GM12878 (cell line): ENCODE measurements at regions not wholly inside any gene's neighbourhood (a gene's known extent, or its start where the extent isn't known, plus 50 kb on each side); places are given as distances from the start of the nearest gene placed in this dataset.

ENCODE experiments used
- ATAC-seq: fragments of 200-7000 bp; cut with Tn5 transposase; 3 replicates; pipeline ENCODE4 v1.9.1; 2020; ENCODE audit warnings: mild to moderate bottlenecking, moderate library complexity
- BruUV-seq: library from RNA; stranded (reverse); fragments of 400-500 nt; replicated peaks from 2 replicates; lab custom pipeline; 2021; lab: Mats Ljungman, UMichigan
- CTCF ChIA-PET: fragments of 300-600 bp; sonication (Branson Sonifier 250); formaldehyde crosslinking; extraction: SDS; loops from one replicate; lab custom pipeline; 2021; ENCODE audit warnings: inconsistent platforms; lab: Yijun Ruan, JAX
- POLR2A ChIA-PET: fragments of 350-600 bp; formaldehyde crosslinking; extraction: SDS; loops from one replicate; lab custom pipeline; 2021; ENCODE audit warnings: inconsistent platforms; lab: Charles Lee
- RAD21 ChIA-PET: fragments of 300-600 bp; sonication (Branson Sonifier 250); formaldehyde crosslinking; loops from one replicate; lab custom pipeline; 2023; ENCODE audit warnings: antibody characterized with exemption; ENCODE audit not compliant: unreplicated experiment; lab: Charles Lee
- SMC1A ChIA-PET: fragments of 300-600 bp; sonication (Branson Sonifier 250); formaldehyde crosslinking; loops from one replicate; lab custom pipeline; 2023; ENCODE audit not compliant: unreplicated experiment, uncharacterized antibody; lab: Charles Lee
- DNase-seq: peaks from one replicate; pipeline ENCODE4 v3.0.0-alpha.2; 2011; ENCODE audit warnings: low read depth, low spot score
- FAIRE-seq: peaks from 3 replicates; lab custom pipeline; 2011; peaks lifted over from hg19 to GRCh38; lab: Jason Lieb, UNC
- H2AFZ ChIP-seq: 2 replicates; pipeline ENCODE4 v1.6.0; 2011; ENCODE audit warnings: low read depth, low read length, control low read depth; ENCODE audit not compliant: control insufficient read depth
- H3K27ac ChIP-seq: 2 replicates; pipeline ENCODE4 v1.5.1; 2011; ENCODE audit warnings: control low read depth; ENCODE audit not compliant: control insufficient read depth, insufficient read depth
- H3K27me3 ChIP-seq, 2 experiments: replicated peaks in 1 of 2; 2 replicates each; pipeline versions ENCODE4 v1.6.0 to v1.6.1; 2011; ENCODE audit warnings: low read length in 1 of 2; ENCODE audit not compliant: control insufficient read depth in 2 of 2, insufficient read depth in 2 of 2
- H3K36me3 ChIP-seq, 2 experiments: 2 replicates each; pipeline ENCODE4 v1.5.1; 2011; ENCODE audit warnings: low read length in 1 of 2; ENCODE audit not compliant: control insufficient read depth in 2 of 2, insufficient read depth in 2 of 2
- H3K4me1 ChIP-seq: 2 replicates; pipeline ENCODE4 v1.6.1; 2011; ENCODE audit warnings: mild to moderate bottlenecking, low read length, moderate library complexity, mixed read lengths; ENCODE audit not compliant: control insufficient read depth, insufficient read depth
- H3K4me2 ChIP-seq: 2 replicates; pipeline ENCODE4 v1.6.0; 2011; ENCODE audit warnings: control low read depth; ENCODE audit not compliant: control insufficient read depth, insufficient read depth
- H3K4me3 ChIP-seq: fragments of 200-600 bp; sonication (generic); 2 replicates; pipeline ENCODE4 v1.5.1; 2016
- H3K79me2 ChIP-seq: 2 replicates; pipeline ENCODE4 v1.6.0; 2011; ENCODE audit warnings: low read length; ENCODE audit not compliant: control insufficient read depth, insufficient read depth
- H3K9ac ChIP-seq: 2 replicates; pipeline ENCODE4 v1.8.0; 2011; ENCODE audit warnings: low read length, control low read depth, mixed read lengths; ENCODE audit not compliant: control insufficient read depth, insufficient read depth
- H3K9me3 ChIP-seq: replicated peaks from 3 replicates; pipeline ENCODE4 v1.5.1; 2011; ENCODE audit warnings: mild to moderate bottlenecking, low read length; ENCODE audit not compliant: control insufficient read depth, insufficient read depth
- H4K20me1 ChIP-seq: 2 replicates; pipeline ENCODE4 v1.6.0; 2011; ENCODE audit not compliant: control insufficient read depth, insufficient read depth
- BRCA1 ChIP-seq: IDR thresholded peaks from 2 replicates; pipeline ENCODE4 v1.6.1; 2011; ENCODE audit warnings: low read depth, low read length, improper control_type of control experiment
- CREB1 ChIP-seq: IDR thresholded peaks from 2 replicates; pipeline ENCODE4 v1.6.1; 2012; ENCODE audit warnings: low read depth, mild to moderate bottlenecking, inconsistent platforms
- KAT2A ChIP-seq: conservative IDR thresholded peaks from 2 replicates; pipeline ENCODE4 v1.6.1; 2011; ENCODE audit warnings: low read depth, low read length; ENCODE audit not compliant: control insufficient read depth
- KLF5 ChIP-seq: fragments of 450-650 bp; IDR thresholded peaks from 2 replicates; pipeline ENCODE4 v1.6.1; 2014; ENCODE audit warnings: mild to moderate bottlenecking; ENCODE audit not compliant: partially characterized antibody
- SIX5 ChIP-seq: IDR thresholded peaks from 2 replicates; pipeline ENCODE4 v1.6.1; 2011; ENCODE audit warnings: mild to moderate bottlenecking, low read depth, low read length, moderate library complexity; ENCODE audit not compliant: severe bottlenecking
- SREBF2 ChIP-seq: IDR thresholded peaks from 2 replicates; pipeline ENCODE4 v1.6.1; 2012; ENCODE audit warnings: mild to moderate bottlenecking, low read length
- TARDBP ChIP-seq: IDR thresholded peaks from 2 replicates; pipeline ENCODE4 v1.6.1; 2016; ENCODE audit warnings: borderline replicate concordance
- WGBS: methylation state at CpG from one replicate; pipeline ENCODE4 v1.1.6; 2016; ENCODE audit warnings: low lambda C conversion rate; ENCODE audit not compliant: insufficient replicate concordance, insufficient coverage; ENCODE audit errors: missing lambda C conversion rate; 5-methylcytosine and 5-hydroxymethylcytosine counted together
- in situ Hi-C: fragments of 300-500 bp; cut with MboI; formaldehyde crosslinking; loops from 9 replicates; pipeline ENCODE4 v1.14.3; 2018; ENCODE audit warnings: mixed read lengths
- intact Hi-C: fragments of 100-400 bp; cut with micrococcal nuclease; formaldehyde crosslinking; loops from one replicate; pipeline ENCODE4 v1.14.2; 2022; ENCODE audit not compliant: unreplicated experiment
- TF ChIP-seq, protein P1 (sequence below): fragments of 150-350 bp; IDR thresholded peaks from 2 replicates; pipeline ENCODE4 v1.6.1; 2014; ENCODE audit warnings: mild to moderate bottlenecking, low read depth, low read length

DNA sequence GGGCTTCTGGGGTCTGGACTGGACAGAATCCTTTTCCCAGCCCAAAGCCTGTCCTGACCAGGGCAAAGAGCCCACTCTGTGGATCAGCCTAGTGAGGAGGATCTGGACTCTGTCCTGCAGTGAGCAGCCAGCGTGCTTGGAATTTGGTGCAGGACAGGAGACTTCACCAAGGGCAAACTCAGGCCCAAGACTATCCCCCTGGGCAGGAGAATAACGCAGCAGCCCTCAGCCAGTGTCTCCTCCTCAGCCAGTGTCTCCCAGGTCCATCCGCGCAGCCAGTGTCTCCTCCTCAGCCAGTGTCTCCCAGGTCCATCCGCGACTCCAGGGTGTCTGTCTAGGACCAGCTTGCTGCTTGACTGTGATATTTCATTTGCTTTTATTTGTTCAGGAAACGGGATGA, 1334.0 kb downstream of the TBC1D22A start:
- Histone ChIP-seq H3K27ac (peak overlapping the region; percentile 94; the same call in 1 of the 2 replicates), H3K4me3 (no peak overlapping the region), H3K9ac (no peak overlapping the region), H4K20me1 (no peaks in the 10 kb centered on the region), H3K9me3 (no peaks in the 10 kb centered on the region), H3K4me2 (no peak overlapping the region)
- DNase-seq = no peak
- ATAC-seq = no peak
- 84% methylated on average over 7 of the region's 7 CpGs for WGBS
- POLR2A ChIA-PET = no interaction called here
- CTCF ChIA-PET = interaction anchor here (1.2 kb wide), 1 partner anchor 10 kb away, joined by 3 read pairs; no protein-coding TSS in a partner anchor
- intact Hi-C loops = loop anchor here (5.0 kb wide), 1 partner anchor 179 kb away; no protein-coding TSS in a partner anchor
- SMC1A ChIA-PET = no interaction called here
- RAD21 ChIA-PET = no interaction called here
- TF ChIP-seq BRCA1 (no peak), SREBF2 (no peak), KAT2A (no peak), TARDBP (no peak), KLF5 (no peak), SIX5 (no peak), CREB1 (no peak)
- TF ChIP-seq, protein P1, sequence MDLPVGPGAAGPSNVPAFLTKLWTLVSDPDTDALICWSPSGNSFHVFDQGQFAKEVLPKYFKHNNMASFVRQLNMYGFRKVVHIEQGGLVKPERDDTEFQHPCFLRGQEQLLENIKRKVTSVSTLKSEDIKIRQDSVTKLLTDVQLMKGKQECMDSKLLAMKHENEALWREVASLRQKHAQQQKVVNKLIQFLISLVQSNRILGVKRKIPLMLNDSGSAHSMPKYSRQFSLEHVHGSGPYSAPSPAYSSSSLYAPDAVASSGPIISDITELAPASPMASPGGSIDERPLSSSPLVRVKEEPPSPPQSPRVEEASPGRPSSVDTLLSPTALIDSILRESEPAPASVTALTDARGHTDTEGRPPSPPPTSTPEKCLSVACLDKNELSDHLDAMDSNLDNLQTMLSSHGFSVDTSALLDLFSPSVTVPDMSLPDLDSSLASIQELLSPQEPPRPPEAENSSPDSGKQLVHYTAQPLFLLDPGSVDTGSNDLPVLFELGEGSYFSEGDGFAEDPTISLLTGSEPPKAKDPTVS = no peak
- TF ChIP-seq, all 136 proteins: peak for 0
- H3K27me3 ChIP-seq = no peaks in the 10 kb centered on the region
- in situ Hi-C loops = loop anchor here (25.0 kb wide), 1 partner anchor 1334 kb away; the partner anchor contains the start of gene TBC1D22A
- H2AFZ ChIP-seq = no peak overlapping the region
- H3K36me3 ChIP-seq = no peaks in the 10 kb centered on the region
- FAIRE-seq = no peak
- H3K4me1 ChIP-seq = peaks cover 44% of the 10 kb centered on the region
- no peaks in the 10 kb centered on the region for H3K79me2 ChIP-seq
- BruUV-seq = no TSS peak
